ENCODE measurements at regions not wholly inside any gene's neighbourhood (a gene's known extent, or its start where the extent isn't known, plus 50 kb on each side); places are given as distances from the start of the nearest gene placed in this dataset.
"Not testable (repeated sequence)": the region's sequence is repeated elsewhere in the genome, so short reads cannot be mapped to it uniquely, and the experiment has no call there.

DNA sequence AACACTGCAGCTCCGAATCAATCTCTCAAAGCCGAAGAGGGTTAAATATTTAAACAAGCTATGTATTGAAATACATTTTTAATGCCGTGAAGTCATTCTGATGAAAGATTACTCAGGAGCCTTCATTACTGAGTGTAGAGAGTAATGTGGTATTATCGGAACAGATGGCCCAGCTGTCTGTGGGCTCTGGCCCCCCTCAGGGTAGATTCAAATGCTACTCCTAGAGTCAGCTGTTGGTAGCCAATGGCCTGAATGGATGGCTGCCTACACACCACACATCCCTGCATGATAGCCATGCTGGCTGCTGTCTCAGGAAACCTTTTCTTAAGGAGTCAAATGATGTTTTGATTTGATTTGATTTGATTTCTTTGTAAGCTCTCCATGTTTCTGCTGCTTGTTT is 732.3 kb upstream of the CELF4 start:
- DNase-seq (ENCODE audit: low spot score): no peak

DNA sequence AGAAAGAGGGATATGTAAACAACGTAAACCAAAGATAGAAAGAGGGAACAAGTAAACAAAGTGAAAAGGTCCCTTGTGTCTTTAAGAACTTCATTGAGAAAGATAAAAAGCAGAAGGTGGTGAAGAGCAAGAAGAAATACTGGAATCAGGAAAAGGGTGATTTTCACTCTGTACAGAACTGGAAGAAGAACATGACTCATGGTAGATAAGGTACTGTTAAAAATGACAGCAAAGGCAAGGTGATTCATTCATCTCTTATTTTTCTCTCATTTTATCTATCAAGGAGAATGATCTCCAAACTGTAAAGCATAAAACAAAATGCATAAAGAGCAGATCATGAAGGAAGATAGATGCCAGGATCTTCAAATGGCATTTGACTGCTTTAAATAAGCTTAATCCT is 724.6 kb upstream of the CELF4 start:
- DNase-seq (ENCODE audit: low spot score): no peak

DNA sequence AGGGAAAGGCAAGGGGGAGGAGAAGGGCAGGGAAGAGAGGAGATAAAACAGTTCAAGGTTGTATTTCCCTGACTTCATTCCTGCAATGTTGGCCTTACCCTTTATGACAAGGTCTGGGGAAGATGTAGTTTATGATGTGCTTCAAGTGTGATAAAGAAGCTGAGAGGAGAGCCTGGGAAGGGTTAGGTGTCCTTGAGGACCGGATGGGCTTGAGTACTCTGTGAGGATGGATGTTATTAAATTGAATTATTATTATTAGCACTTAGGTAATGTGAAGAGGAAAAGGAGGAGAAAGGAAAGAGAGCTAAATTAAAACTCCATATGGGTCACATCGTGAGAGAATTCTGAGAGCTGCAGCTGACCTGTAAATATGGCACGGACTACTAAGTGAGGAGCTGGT is 719.4 kb upstream of the CELF4 start:
- no peak for DNase-seq (ENCODE audit: low spot score)

DNA sequence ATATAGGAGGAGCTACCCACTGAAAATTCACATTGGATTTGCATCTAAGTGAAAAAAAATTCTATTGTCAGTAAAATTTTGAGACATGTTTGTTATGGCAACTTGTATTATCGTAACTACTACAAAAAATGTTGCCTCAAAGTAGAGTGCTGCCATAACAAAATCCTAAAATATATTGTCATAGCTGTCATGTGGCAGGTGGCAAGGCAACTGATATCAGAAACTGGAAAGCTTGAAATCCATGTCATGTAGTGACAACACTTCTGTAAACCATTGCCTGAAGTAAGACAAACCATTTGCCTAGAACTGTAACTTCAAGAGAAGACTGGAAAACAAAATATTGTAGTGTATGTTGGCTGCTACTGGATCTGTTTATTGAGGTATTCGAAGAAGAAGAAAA is 697.5 kb upstream of the CELF4 start:
- DNase-seq (ENCODE audit: low spot score): no peak

DNA sequence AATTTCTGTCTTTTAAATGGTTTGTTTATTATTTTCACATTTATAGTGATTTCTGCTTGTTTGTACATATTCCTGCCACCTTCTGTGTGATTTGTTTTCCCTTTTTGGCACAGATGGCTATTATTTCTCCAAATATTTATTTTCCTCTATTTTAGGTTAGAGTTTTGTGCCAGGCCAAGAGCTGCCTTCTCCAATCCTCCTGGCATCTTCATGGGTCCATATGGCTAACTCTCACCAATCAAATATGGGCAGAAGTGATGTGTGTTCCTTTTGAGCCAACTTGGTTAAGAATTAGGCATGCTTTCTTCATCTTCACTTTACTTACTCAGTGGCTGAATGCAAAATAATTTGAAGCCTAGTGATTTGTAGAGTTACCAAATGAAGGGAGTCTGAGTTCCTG is 697.1 kb upstream of the CELF4 start:
- DNase-seq (ENCODE audit: low spot score): no peak

DNA sequence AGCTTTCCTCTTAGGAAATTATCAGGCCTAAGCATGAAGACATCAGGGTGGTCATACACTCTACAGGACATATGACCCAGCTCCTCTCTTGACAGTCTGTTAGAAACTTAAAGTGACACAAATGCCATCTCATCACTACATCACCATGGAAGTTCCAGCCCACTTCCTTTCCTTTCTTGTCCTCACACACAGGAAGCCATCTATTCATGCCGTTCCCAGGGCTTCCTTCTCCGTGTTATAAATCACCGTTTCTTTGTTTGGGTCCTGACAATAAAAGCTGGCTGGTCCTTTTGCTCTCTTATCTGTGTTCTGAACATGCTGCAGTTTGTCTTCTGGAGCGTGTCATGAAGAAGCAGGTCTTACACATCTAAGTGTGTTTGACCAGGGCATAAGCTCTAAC is 692.1 kb upstream of the CELF4 start:
- DNase-seq (ENCODE audit: low spot score): no peak

DNA sequence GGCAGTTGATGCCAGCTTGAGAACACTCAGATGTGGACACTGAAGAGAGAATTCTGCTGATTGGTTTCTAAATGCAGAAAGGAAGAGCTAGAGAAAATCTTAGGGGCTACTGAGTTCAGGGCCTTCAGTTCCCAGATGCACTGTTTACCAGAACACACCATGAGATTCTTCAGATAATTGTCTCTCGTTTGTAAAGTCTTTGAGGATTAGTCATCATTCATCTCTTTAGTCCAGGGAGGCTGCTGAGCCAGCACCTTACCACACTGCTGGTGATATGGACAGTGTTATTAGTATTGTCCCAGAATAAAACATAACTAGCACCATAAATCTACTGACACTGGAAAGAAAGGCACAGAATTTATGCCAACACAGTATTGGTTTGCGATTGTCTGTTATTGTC is 690.8 kb upstream of the CELF4 start:
- DNase-seq (ENCODE audit: low spot score): no peak

DNA sequence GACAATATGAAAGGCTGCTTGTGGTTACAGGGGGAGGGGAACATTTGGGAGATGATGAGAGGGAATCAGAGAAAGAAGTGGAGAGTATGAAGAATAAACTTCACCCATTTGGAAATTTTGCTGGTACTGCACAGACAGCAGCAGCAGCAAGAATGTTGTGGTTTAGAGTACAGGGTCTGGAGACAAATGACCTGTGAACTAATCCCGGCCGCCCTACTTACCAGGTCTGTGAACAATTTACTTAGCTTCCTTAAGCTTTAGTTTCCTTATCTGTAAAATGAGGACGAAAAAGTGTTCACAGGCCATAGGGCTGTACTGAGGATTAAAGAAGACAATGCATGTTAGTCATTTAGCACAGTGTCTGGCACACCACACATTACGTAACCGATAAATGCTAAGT is 685.4 kb upstream of the CELF4 start:
- DNase-seq (ENCODE audit: low spot score): no peak

DNA sequence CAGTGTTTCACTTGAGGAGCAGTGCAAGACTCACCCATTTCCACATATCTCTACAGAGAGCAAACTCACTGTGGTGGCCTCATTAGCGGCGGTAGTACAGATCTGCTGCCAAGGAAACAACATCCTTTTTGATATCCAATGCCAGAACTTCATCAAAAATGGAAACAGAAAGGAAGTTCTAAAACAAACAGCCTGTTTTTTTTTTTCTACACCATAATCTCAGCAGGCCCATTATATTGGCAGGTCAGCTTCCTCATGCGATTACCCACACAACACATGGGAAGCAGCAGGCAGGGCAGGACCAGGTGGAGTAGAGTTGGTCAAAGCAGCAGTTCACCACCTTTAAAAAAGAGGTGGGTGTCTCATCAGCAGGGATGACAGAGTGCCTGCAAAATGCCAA is 678.9 kb upstream of the CELF4 start:
- no peak for DNase-seq (ENCODE audit: low spot score)

DNA sequence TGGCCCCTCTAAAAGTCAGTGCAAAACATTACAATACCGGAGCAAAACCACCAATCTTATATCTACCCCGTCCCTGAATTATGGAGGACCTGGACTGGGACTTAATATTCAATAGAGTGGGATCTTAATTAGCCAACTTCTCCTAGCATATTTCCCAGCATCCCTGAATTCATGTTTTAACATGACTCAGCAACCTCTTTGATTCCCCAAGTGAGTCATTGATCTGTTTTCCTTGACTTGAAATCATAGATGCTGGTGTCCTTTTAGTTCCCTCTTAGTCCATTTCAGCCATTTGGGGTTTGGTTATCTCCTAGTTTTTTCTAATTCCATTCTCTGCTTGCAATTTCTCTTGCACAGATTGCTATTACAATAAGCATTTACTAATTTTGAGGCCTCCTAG is 677.7 kb upstream of the CELF4 start:
- DNase-seq (ENCODE audit: low spot score): no peak

DNA sequence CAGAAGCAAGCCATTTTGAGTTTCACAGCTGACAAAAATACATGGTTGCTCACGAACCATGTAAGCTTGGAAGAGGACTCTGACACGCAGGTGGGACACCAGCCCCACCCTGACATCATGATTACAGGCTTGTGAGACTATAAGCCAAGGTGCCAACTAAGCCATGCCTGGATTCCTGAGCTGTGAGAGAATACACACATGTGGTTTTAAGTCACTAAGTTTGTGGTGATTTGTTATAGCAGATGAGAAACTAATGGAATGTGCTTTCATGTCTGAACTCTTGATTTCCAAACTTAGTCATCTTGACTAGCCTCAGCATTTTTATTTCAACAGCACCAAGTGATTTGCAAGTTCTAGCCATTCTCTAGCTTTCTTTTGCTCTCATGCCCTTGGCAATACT is 676.1 kb upstream of the CELF4 start:
- no peak for DNase-seq (ENCODE audit: low spot score)

DNA sequence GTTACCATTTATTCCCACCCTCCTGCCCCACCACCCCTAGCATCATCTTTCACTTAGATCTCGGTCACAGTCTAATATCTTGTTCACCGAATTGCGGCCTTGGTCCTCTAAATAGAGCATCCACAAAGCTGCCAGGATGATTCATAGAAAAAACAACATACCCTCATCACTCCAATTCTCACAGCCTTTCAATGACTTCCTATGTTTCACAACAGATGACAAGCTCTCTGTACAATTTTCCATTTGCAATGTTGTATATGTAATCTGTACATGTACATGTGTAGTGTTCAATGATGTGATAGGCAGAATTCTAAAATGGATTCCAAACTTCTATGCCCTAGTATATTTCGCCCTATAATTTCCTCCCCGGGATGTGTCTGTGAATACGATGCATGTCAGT is 675.6 kb upstream of the CELF4 start:
- no peak for DNase-seq (ENCODE audit: low spot score)

DNA sequence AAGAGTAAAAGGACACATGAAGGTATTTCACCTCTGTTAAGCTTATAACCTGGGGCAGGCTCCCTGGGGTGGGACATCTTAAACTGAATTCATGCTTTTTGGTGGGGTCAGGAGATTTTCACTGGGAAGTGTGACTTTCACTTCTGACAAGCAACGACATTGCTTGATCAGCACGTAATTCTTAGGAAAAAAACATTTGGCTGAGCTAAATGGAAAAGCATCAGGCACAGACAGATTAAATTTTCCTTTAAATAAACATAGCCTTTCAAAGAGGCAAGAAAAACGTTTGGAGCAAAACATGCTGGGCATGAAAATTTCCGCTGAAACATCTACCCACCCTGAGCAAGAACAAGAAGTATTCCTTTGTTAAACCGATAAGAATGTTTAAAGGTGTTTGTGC is 674.0 kb upstream of the CELF4 start:
- no peak for DNase-seq (ENCODE audit: low spot score)

DNA sequence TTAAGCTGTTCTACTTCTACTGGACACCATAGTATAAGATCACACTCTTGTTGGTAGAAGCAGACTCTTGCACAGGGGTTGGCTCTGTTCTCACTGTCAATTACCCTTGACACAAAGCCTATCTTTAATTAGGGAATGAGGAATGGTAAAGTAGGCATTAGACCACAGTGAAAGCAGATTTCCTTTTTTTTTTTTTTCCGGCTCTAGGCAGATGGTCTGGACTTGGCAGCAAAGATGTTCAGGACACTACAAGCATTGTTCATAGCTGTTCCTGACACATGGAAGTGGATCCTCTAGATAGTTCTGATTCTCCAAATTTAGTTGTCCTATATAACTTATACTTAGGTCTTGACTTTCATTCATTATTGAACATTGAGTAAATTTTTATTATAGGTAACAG is 672.2 kb upstream of the CELF4 start:
- DNase-seq (ENCODE audit: low spot score): no peak

DNA sequence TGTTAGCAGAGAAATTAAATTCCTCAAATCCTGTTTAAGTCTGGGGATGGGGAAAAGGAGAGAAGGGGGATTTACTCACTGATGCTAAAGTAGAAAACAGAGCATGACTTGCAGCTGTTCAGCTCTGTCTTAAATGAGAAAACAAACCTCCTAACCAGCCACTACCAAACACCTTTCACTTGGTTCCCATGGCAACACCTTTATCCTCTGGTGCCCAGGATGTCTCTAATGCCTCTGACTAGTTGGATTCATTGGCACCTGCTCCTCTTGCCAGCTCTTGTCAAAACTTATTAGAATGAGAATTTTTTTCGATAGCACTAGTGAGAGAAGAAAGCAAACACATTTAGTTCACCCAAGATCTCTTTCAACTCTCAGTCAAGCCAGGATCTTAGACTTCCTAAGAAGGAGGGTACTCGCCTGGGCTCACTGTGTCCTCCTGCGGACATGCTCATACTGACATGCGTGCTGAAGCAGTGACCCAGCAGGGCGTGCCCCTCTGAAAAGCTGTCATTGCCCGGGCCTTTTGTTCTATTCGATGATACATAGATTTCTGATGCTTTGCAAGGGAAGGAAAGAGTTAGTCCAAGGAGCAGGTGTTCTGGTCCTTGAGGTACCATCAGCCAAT is 656.0 kb upstream of the CELF4 start:
- no peak for DNase-seq (ENCODE audit: low spot score)

DNA sequence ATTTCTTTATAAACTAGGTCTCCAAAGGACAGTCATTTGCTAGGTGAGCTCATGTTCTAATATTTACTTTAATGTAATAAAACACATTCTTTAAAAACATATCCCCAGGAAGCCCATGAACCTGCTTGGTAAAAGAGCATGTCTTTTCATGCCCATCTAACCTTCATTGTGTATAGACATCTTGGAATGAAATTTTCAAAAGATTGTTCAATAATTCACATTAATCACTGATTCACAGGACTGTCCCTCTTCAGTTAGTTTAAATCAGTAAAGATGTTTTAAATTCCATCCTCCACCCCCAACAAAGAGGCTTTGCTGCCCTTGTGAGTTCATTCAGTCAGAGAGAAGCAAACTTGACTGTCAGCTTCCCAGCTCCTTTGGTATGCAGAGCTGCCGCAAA is 633.4 kb upstream of the CELF4 start:
- no peak for DNase-seq (ENCODE audit: low spot score)

DNA sequence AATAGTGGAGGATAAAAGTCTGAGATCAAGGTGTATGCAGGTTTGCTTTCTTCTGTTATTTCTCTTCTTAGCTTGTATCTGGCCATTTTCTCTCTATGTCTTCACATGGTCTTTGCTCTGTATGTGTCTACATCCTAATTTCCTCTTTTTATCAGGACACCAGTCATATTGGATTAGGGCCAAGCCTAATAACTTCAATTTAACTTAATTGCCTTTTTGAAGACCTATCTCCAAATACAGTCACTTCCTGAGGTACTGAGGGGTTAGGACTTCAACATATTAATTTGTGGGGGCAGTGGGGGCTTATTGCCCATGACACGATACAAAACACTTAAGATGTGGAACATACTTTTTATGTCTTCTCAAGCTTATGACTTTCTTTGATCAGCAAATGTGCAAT is 632.9 kb upstream of the CELF4 start:
- DNase-seq (ENCODE audit: low spot score): no peak

DNA sequence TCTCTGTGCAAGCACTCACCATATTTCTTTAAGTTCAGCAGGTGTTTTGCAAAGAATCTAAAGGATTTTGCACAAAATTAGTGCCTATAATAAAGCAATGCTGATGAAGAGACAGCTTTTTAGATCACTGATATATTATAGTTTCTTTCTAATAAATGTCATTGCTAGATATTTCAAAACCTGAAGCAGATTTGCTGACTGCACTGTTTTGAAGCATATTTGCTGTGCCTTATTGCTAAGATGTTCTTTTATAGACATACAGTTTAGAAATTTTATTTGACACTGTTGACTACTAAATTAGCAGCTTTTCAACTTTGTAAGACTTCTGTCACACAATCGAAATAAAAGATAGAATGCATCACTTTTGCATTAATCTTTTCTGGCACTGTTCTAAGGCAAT is 620.9 kb upstream of the CELF4 start:
- DNase-seq (ENCODE audit: low spot score): no peak

DNA sequence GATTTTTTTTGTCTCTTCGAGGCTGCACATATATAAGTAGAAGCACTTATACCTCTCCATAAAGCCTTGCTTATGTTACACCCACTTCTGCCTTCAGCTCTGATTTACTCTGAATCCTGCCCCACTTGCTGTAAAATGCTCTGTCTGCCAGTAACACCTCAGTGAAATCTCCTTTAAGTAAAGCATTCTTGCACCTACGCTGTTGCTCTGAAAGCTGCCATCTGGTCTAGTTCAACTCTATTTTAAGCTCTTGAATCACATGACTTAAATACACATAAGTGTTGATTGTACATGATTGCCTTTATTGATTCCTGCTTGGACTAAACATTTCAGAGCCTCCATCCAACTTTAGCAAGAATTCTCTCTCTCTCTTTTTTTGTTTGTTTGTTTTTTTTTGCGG is 609.0 kb upstream of the CELF4 start:
- DNase-seq (ENCODE audit: low spot score): no peak

DNA sequence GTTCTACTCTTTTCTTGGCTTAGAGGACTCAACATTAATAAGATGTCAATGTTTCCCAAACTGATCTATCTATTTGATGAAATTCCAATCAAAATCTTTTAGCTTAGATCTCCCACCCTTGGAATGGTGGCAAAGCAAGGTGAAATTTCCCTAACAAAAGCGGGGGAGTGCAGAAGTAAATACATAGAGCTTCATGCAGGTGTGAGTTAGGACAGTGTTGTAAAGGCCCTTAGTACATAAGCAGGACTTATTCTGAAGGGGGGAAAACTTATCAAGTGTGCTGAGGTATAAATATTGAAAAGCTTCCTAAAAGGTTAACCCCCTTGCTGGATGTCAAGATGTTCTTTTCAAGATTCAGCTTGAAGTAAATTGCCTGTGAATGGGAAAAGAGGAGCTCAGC is 608.6 kb upstream of the CELF4 start:
- DNase-seq (ENCODE audit: low spot score): no peak

DNA sequence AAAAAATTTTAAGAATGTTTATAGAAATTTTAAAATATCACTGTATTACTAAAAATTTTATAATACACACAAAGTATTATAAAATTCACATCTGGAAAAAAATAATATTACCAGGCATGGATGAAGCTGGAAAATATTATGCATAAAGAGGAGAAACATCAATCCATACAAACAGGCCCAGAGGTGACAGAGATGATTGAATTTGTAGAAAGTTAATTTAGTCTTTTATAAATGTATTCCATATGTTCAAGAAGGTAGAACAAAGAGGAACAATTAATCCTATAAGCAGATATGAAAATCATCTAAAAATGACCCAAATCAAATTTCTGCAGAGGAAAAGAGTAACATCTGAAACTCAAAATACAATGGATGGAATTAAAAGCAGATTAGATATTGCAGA is 605.2 kb upstream of the CELF4 start:
- DNase-seq (ENCODE audit: low spot score): no peak

DNA sequence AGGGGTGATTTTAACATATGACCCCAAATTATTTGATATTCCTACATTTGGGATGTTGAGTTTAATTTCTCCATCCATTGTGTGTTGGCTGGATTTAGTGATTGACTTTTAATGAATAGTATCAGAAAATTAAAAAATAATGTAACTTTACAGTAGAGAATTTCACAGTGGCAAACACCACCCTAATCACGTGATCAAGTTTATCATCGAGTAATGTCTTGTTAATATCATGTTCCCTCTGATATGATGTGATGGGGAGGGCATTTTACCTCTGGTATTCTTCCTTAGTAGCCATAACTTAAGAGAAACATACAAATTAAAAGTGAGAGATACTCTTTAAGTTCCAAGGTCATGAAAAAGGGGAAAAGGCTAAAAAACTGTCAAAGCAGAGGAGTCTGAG is 602.0 kb upstream of the CELF4 start:
- no peak for DNase-seq (ENCODE audit: low spot score)

DNA sequence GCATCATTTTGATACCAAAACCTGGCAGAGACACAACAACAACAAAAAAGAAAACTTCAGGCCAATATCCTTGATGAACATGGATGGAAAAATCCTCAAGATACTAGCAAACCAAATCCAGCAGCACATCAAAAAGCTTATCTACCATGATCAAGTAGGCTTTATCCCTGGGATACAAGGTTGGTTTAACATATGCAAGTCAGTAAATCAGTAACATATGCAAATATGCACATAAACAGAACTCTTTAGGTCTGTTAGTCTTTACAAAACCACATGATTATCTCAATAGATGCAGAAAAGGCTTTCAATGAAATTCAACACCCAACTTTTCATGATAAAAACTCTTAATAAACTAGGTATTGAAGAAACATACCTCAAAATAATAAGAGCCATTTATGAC is 587.5 kb upstream of the CELF4 start:
- not testable (repeated sequence) for DNase-seq (ENCODE audit: low spot score)

DNA sequence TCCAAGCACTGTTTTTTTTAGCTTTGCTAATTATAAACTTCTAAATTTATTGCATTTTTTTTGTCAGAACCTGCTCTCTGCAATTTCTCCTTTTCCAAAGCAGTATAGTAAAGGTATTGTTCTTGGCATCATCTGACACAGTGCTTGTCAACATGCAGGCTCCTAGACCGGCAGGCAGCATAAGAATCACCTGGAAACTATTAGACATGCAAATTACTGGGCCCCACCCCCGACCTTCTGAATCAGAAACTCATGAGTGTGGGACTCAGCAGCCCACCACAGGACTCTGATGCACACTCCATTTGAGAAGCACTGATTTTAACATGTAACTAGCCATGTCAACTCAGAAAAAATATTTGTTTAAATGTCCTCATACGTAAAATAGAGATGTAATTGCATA is 551.1 kb upstream of the CELF4 start:
- no peak for DNase-seq (ENCODE audit: low spot score)

DNA sequence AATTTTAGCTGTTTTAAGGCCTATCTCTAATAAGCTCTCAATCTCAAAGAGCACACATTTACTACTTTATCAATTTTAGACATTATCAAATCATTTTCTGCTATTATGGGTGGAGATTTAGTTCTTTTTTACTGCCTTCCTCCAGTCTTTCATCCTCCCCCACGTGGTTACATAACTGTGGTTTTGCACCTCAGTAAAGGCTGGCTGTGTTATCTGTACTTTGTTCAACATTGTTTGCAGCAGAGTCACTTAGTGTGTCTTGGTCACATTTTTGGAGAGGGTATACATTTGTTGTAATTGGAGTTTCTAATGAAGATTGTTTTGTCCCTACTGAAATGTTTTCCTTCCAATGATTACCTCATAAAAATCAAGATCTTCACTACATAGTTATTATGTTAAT is 549.6 kb upstream of the CELF4 start:
- no peak for DNase-seq (ENCODE audit: low spot score)

Measured in germinal center (tissue), 1 donor.